Adipocyte (in vitro differentiated cells): ENCODE measurements at regions not wholly inside any gene's neighbourhood (a gene's known extent, or its start where the extent isn't known, plus 50 kb on each side); places are given as distances from the start of the nearest gene placed in this dataset.
"Not testable (repeated sequence)": the region's sequence is repeated elsewhere in the genome, so short reads cannot be mapped to it uniquely, and the experiment has no call there.

Experiments used
- DNase-seq: peaks from one replicate; pipeline ENCODE4 v3.0.0-alpha.2; 2015; ENCODE audit warnings: low read depth
- H3K27me3 ChIP-seq: replicated peaks from 2 replicates; pipeline ENCODE4 v1.7.0; 2013; ENCODE audit warnings: mild to moderate bottlenecking, low read length, moderate library complexity; ENCODE audit not compliant: control insufficient read depth, insufficient read depth
- H3K36me3 ChIP-seq: 2 replicates; pipeline ENCODE4 v1.7.0; 2013; ENCODE audit warnings: low read length, mild to moderate bottlenecking, moderate library complexity; ENCODE audit not compliant: control insufficient read depth, insufficient read depth, severe bottlenecking
- H3K4me1 ChIP-seq: 2 replicates; pipeline ENCODE4 v1.7.0; 2013; ENCODE audit warnings: mild to moderate bottlenecking, low read length, moderate library complexity; ENCODE audit not compliant: control insufficient read depth, insufficient read depth
- H3K4me3 ChIP-seq: 2 replicates; pipeline ENCODE4 v1.7.0; 2013; ENCODE audit warnings: mild to moderate bottlenecking, low read length, moderate library complexity
- H3K9ac ChIP-seq: 2 replicates; pipeline ENCODE4 v1.7.0; 2013; ENCODE audit warnings: mild to moderate bottlenecking, low read length, moderate library complexity
- H3K9me3 ChIP-seq: 2 replicates; pipeline ENCODE4 v1.7.0; 2013; ENCODE audit warnings: mild to moderate bottlenecking, low read length, moderate library complexity; ENCODE audit not compliant: control insufficient read depth

- no peak overlapping the region for H3K9ac ChIP-seq
- no peaks in the 10 kb centered on the region for H3K9me3 ChIP-seq
- peaks cover 25% of the 10 kb centered on the region for H3K4me1 ChIP-seq
- no peaks in the 10 kb centered on the region for H3K27me3 ChIP-seq
- peak; percentile 10 for DNase-seq
- peak overlapping the region; percentile 26 for H3K4me3 ChIP-seq
- H3K36me3 ChIP-seq = no peaks in the 10 kb centered on the region
Measured at GRCh38 chr1:70718086-70718630, 307.1 kb downstream of the CTH start.

GRCh38 chr1:70719154-70719553 lies 308.1 kb downstream of the CTH start:
- no peaks in the 10 kb centered on the region for H3K36me3 ChIP-seq
- peak; percentile 25 for DNase-seq
- peaks cover 25% of the 10 kb centered on the region for H3K4me1 ChIP-seq
- H3K27me3 ChIP-seq = no peaks in the 10 kb centered on the region
- H3K4me3 ChIP-seq = peak overlapping the region; percentile 27
- peak overlapping the region; percentile 31 for H3K9ac ChIP-seq
- no peaks in the 10 kb centered on the region for H3K9me3 ChIP-seq

GRCh38 chr1:70720109-70720508 lies 309.0 kb downstream of the CTH start:
- no peak overlapping the region for H3K9ac ChIP-seq
- DNase-seq = no peak
- H3K36me3 ChIP-seq = no peaks in the 10 kb centered on the region
- no peaks in the 10 kb centered on the region for H3K27me3 ChIP-seq
- H3K4me1 ChIP-seq = peaks cover 25% of the 10 kb centered on the region
- H3K9me3 ChIP-seq = peaks cover 8% of the 10 kb centered on the region
- no peak overlapping the region for H3K4me3 ChIP-seq

- Histone ChIP-seq H3K4me1 (peaks cover 25% of the 10 kb centered on the region), H3K9ac (no peak overlapping the region), H3K27me3 (no peaks in the 10 kb centered on the region), H3K9me3 (peaks cover 11% of the 10 kb centered on the region), H3K36me3 (no peaks in the 10 kb centered on the region), H3K4me3 (no peak overlapping the region)
- DNase-seq = no peak
Measured at GRCh38 chr1:70720521-70720920, 309.5 kb downstream of the CTH start.

GRCh38 chr1:70727886-70728489 lies 316.9 kb downstream of the CTH start:
- no peak for DNase-seq
- H3K9ac ChIP-seq = no peak overlapping the region
- H3K36me3 ChIP-seq = no peaks in the 10 kb centered on the region
- H3K27me3 ChIP-seq = no peaks in the 10 kb centered on the region
- no peak overlapping the region for H3K4me3 ChIP-seq
- H3K4me1 ChIP-seq = no peaks in the 10 kb centered on the region
- H3K9me3 ChIP-seq = peaks cover 25% of the 10 kb centered on the region

GRCh38 chr1:70736518-70736917 lies 311.1 kb downstream of the PTGER3 start:
- H3K4me1 ChIP-seq, H3K36me3 ChIP-seq, H3K27me3 ChIP-seq, H3K9me3 ChIP-seq, DNase-seq, H3K4me3 ChIP-seq, H3K9ac ChIP-seq: not testable (repeated sequence)

- Histone ChIP-seq H3K9ac (no peak overlapping the region), H3K27me3 (no peaks in the 10 kb centered on the region), H3K4me3 (no peak overlapping the region), H3K9me3 (peaks cover 12% of the 10 kb centered on the region), H3K36me3 (no peaks in the 10 kb centered on the region), H3K4me1 (no peaks in the 10 kb centered on the region)
- DNase-seq = no peak
Measured at GRCh38 chr1:70737125-70737524, 310.5 kb downstream of the PTGER3 start.

- Histone ChIP-seq H3K9ac (no peak overlapping the region), H3K4me3 (no peak overlapping the region)
- no peak for DNase-seq
Measured at GRCh38 chr1:70738624-70739023, 309.0 kb downstream of the PTGER3 start.

GRCh38 chr1:70745199-70745598 lies 302.4 kb downstream of the PTGER3 start:
- Histone ChIP-seq H3K4me3 (no peak overlapping the region), H3K9me3 (peaks cover 48% of the 10 kb centered on the region), H3K9ac (no peak overlapping the region), H3K27me3 (no peaks in the 10 kb centered on the region), H3K36me3 (no peaks in the 10 kb centered on the region), H3K4me1 (no peaks in the 10 kb centered on the region)
- DNase-seq = peak; percentile 48

More at GRCh38 chr1:70738624-70739023, 309.0 kb downstream of the PTGER3 start:
- H3K27me3 ChIP-seq = no peaks in the 10 kb centered on the region
- peaks cover 16% of the 10 kb centered on the region for H3K9me3 ChIP-seq
- no peaks in the 10 kb centered on the region for H3K4me1 ChIP-seq
- no peaks in the 10 kb centered on the region for H3K36me3 ChIP-seq

- not testable (repeated sequence) for H3K36me3 ChIP-seq, H3K9ac ChIP-seq, DNase-seq, H3K4me1 ChIP-seq, H3K4me3 ChIP-seq, H3K27me3 ChIP-seq
- peaks cover 55% of the 10 kb centered on the region for H3K9me3 ChIP-seq
Measured at GRCh38 chr1:70746062-70746461, 301.6 kb downstream of the PTGER3 start.

- H3K4me3 ChIP-seq, DNase-seq, H3K9ac ChIP-seq, H3K36me3 ChIP-seq, H3K27me3 ChIP-seq, H3K4me1 ChIP-seq: not testable (repeated sequence)
- peaks cover 45% of the 10 kb centered on the region for H3K9me3 ChIP-seq
Measured at GRCh38 chr1:70747123-70747522, 300.5 kb downstream of the PTGER3 start.
